ENCODE measurements at regions not wholly inside any gene's neighbourhood (a gene's known extent, or its start where the extent isn't known, plus 50 kb on each side); places are given as distances from the start of the nearest gene placed in this dataset.

DNA sequence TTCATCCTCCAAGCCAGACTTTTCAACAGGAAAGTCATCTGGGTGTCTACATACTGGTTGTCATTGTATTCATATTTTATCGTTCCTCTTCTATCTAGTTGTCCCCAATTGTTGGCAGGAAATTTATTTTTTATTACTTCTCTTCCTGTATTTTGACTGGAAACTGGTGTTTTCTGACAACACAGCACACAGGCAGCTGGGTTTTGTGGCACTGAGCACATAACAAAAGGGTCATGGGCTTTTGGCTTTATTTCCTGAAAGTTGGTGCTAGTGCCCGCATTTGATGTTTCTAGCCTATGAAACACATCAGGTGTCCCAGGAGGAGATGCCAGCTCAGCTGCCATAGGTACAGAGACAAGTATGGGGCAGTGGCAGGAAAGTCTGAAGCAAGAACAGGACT lies 126.4 kb downstream of the TMEM17 start:
- no peak for TF ChIP-seq FOS (IDR thresholded peaks at IDR 0.05; ENCODE audit: low read depth, low read length)
- TF ChIP-seq MAFK (IDR thresholded peaks at IDR 0.05; ENCODE audit: low read depth, low read length) = no peak
- no peak for TF ChIP-seq MAZ (IDR thresholded peaks at IDR 0.05; ENCODE audit: borderline replicate concordance, low read depth, low read length)
- no peak for TF ChIP-seq RAD21 (IDR thresholded peaks at IDR 0.05; ENCODE audit: low read length)
- TF ChIP-seq, protein P1, sequence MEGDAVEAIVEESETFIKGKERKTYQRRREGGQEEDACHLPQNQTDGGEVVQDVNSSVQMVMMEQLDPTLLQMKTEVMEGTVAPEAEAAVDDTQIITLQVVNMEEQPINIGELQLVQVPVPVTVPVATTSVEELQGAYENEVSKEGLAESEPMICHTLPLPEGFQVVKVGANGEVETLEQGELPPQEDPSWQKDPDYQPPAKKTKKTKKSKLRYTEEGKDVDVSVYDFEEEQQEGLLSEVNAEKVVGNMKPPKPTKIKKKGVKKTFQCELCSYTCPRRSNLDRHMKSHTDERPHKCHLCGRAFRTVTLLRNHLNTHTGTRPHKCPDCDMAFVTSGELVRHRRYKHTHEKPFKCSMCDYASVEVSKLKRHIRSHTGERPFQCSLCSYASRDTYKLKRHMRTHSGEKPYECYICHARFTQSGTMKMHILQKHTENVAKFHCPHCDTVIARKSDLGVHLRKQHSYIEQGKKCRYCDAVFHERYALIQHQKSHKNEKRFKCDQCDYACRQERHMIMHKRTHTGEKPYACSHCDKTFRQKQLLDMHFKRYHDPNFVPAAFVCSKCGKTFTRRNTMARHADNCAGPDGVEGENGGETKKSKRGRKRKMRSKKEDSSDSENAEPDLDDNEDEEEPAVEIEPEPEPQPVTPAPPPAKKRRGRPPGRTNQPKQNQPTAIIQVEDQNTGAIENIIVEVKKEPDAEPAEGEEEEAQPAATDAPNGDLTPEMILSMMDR (conservative IDR thresholded peaks at IDR 0.05; ENCODE audit: low read depth, low read length) = no peak
- TF ChIP-seq, protein P2, sequence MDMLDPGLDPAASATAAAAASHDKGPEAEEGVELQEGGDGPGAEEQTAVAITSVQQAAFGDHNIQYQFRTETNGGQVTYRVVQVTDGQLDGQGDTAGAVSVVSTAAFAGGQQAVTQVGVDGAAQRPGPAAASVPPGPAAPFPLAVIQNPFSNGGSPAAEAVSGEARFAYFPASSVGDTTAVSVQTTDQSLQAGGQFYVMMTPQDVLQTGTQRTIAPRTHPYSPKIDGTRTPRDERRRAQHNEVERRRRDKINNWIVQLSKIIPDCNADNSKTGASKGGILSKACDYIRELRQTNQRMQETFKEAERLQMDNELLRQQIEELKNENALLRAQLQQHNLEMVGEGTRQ (IDR thresholded peaks at IDR 0.05; ENCODE audit: low read depth, low read length) = no peak
- TF ChIP-seq RCOR1 (IDR thresholded peaks at IDR 0.05; ENCODE audit: insufficient replicate concordance, low read length) = no peak
- no peak for TF ChIP-seq CHD1 (IDR thresholded peaks at IDR 0.05; ENCODE audit: low read depth, low read length)
- no peak for TF ChIP-seq NFE2L2 (IDR thresholded peaks at IDR 0.05; ENCODE audit: low read depth, low read length)
- TF ChIP-seq CEBPB (IDR thresholded peaks at IDR 0.05; ENCODE audit: low read depth, low read length) = no peak
- no peak for TF ChIP-seq MXI1 (IDR thresholded peaks at IDR 0.05; ENCODE audit: borderline replicate concordance, low read depth, low read length)
- TF ChIP-seq BHLHE40 (IDR thresholded peaks at IDR 0.05; ENCODE audit: low read depth, low read length) = no peak
- no peak for TF ChIP-seq POLR2A (IDR thresholded peaks at IDR 0.05; ENCODE audit: low read depth, low read length)
- TF ChIP-seq RFX5 (IDR thresholded peaks at IDR 0.05; ENCODE audit: low read depth, low read length) = no peak
- no peak for TF ChIP-seq ELK1 (IDR thresholded peaks at IDR 0.05; ENCODE audit: borderline replicate concordance, low read depth, low read length)
- no peak for TF ChIP-seq SMC3 (IDR thresholded peaks at IDR 0.05; ENCODE audit: low read depth, low read length)
- Histone ChIP-seq H2AK5ac (ENCODE audit: low read depth, low read length) (no peak overlapping the region), H4K5ac (ENCODE audit: low read depth, low read length) (no peak overlapping the region), H4K91ac (ENCODE audit: insufficient read depth, low read depth, low read length) (no peak overlapping the region), H2BK15ac (ENCODE audit: low read depth, low read length) (no peak overlapping the region), H3K4me2 (ENCODE audit: low read depth, low read length) (no peak overlapping the region), H2BK120ac (ENCODE audit: low read depth, low read length) (no peak overlapping the region), H3K9me1 (ENCODE audit: insufficient read depth, low read length) (no peaks in the 10 kb centered on the region), H3K27me3 (ENCODE audit: control insufficient read depth, insufficient read depth, low read length) (peaks cover 2% of the 10 kb centered on the region), H3K4me1 (ENCODE audit: control insufficient read depth, insufficient read depth, low read length) (no peaks in the 10 kb centered on the region), H3K36me3 (ENCODE audit: control insufficient read depth, insufficient read depth, low read length) (no peaks in the 10 kb centered on the region), H4K20me1 (ENCODE audit: insufficient read depth, low read length) (no peaks in the 10 kb centered on the region), H2BK5ac (ENCODE audit: low read depth, low read length, poor library complexity, severe bottlenecking) (no peak overlapping the region), H3K9me3 (ENCODE audit: control insufficient read depth, insufficient read depth, low read length) (no peaks in the 10 kb centered on the region), H3K56ac (ENCODE audit: extremely low read depth, insufficient read depth, low read length) (no peak overlapping the region), H3K18ac (ENCODE audit: low read depth, low read length) (no peak overlapping the region), H2BK20ac (ENCODE audit: low read depth, low read length) (no peak overlapping the region), H3K4me3 (ENCODE audit: insufficient read depth, low read depth, low read length) (no peak overlapping the region), H3K27ac (ENCODE audit: insufficient read depth, low read length) (no peak overlapping the region), H3K4ac (ENCODE audit: low read depth, low read length) (no peak overlapping the region), H2AK9ac (replicated peaks; ENCODE audit: low read depth, low read length, poor library complexity) (no peak overlapping the region), H3K14ac (replicated peaks; ENCODE audit: low read depth, low read length) (no peak overlapping the region), H3K23ac (ENCODE audit: low read depth, low read length) (no peak overlapping the region), H3K9ac (ENCODE audit: low read depth, low read length) (no peak overlapping the region), H2AFZ (replicated peaks; ENCODE audit: low read length, poor library complexity) (no peak overlapping the region), H3K79me1 (ENCODE audit: low read depth in 1 of 2, low read length in 2 of 2) (no peaks in the 10 kb centered on the region), H4K8ac (ENCODE audit: low read depth in 2 of 2, low read length in 2 of 2) (no peak overlapping the region)
- POLR2A ChIA-PET (ENCODE audit: unreplicated experiment) = no interaction called here
- in situ Hi-C loops (cut with MboI; ENCODE audit: low sequenced_read_pairs) (no loop called here), dilution Hi-C loops (cut with HindIII; ENCODE audit: low sequenced_read_pairs, unreplicated experiment) (no loop called here), intact Hi-C loops (cut with micrococcal nuclease) (no loop called here)
- CTCF ChIA-PET = no interaction called here
- WGBS, 2 experiments (ENCODE audit: extremely low coverage in 2 of 2, insufficient read length in 1 of 2) = 90% methylated on average over 1 of the region's 2 CpGs; no CpG with 5 or more reads in 1 of the 2 experiments
- no TSS peak for BruUV-seq (replicated peaks)
- no peak for ATAC-seq (ENCODE audit: low read depth)
- no peak for DNase-seq

Data from IMR-90 (cell line).